Dermis microvascular lymphatic vessel endothelial cell (primary cell): ENCODE measurements at regions not wholly inside any gene's neighbourhood (a gene's known extent, or its start where the extent isn't known, plus 50 kb on each side); places are given as distances from the start of the nearest gene placed in this dataset.
"Not testable (repeated sequence)": the region's sequence is repeated elsewhere in the genome, so short reads cannot be mapped to it uniquely, and the experiment has no call there.

Source experiments
- DNase-seq, 2 donors: peaks; one replicate each; pipeline versions ENCODE4 v3.0.0 to v3.0.0-alpha.2; 2010; ENCODE audit warnings: low read depth in 2 of 2

- no peak for DNase-seq
These were observed 216.8 kb downstream of the TUSC1 start for GRCh38 chr9:25461416-25461815.

GRCh38 chr9:25453875-25454274, 224.4 kb downstream of the TUSC1 start:
- no peak for DNase-seq

- no peak for DNase-seq
These were observed 228.7 kb downstream of the TUSC1 start for GRCh38 chr9:25449503-25449902.

GRCh38 chr9:25445721-25446120, 232.5 kb downstream of the TUSC1 start:
- DNase-seq, result not testable (repeated sequence)

GRCh38 chr9:25442526-25442925, 235.7 kb downstream of the TUSC1 start:
- DNase-seq, result no peak

- no peak for DNase-seq
These were observed 250.3 kb downstream of the TUSC1 start for GRCh38 chr9:25427898-25428297.

GRCh38 chr9:25427290-25427689, 251.0 kb downstream of the TUSC1 start:
- DNase-seq, result no peak

GRCh38 chr9:25421560-25421959, 256.7 kb downstream of the TUSC1 start:
- no peak for DNase-seq

- no peak for DNase-seq
These were observed 259.3 kb downstream of the TUSC1 start for GRCh38 chr9:25418974-25419373.

GRCh38 chr9:25415718-25416117, 262.5 kb downstream of the TUSC1 start:
- DNase-seq, result no peak

GRCh38 chr9:25412646-25413045, 265.6 kb downstream of the TUSC1 start:
- no peak for DNase-seq

- DNase-seq, result no peak
These were observed 280.5 kb downstream of the TUSC1 start for GRCh38 chr9:25397746-25398145.

- DNase-seq, result no peak
These were observed 281.4 kb downstream of the TUSC1 start for GRCh38 chr9:25396828-25397227.

GRCh38 chr9:25381141-25381540, 297.1 kb downstream of the TUSC1 start:
- no peak for DNase-seq

- no peak for DNase-seq
These were observed 301.2 kb downstream of the TUSC1 start for GRCh38 chr9:25377039-25377438.

- no peak for DNase-seq
These were observed 304.0 kb downstream of the TUSC1 start for GRCh38 chr9:25374281-25374680.

- DNase-seq, result no peak
These were observed 311.3 kb downstream of the TUSC1 start for GRCh38 chr9:25366906-25367305.

- no peak for DNase-seq
These were observed 324.5 kb downstream of the TUSC1 start for GRCh38 chr9:25353783-25354182.

GRCh38 chr9:25350011-25350410, 328.2 kb downstream of the TUSC1 start:
- no peak for DNase-seq

GRCh38 chr9:25322142-25322541, 356.1 kb downstream of the TUSC1 start:
- DNase-seq, result no peak

GRCh38 chr9:25310961-25311360, 367.3 kb downstream of the TUSC1 start:
- no peak for DNase-seq

GRCh38 chr9:25308549-25308948, 369.7 kb downstream of the TUSC1 start:
- no peak for DNase-seq

GRCh38 chr9:25302601-25303000, 375.6 kb downstream of the TUSC1 start:
- no peak for DNase-seq

- DNase-seq, result not testable (repeated sequence)
These were observed 390.0 kb downstream of the TUSC1 start for GRCh38 chr9:25288195-25288594.

GRCh38 chr9:25284365-25284764, 393.9 kb downstream of the TUSC1 start:
- no peak for DNase-seq
